CD4-positive, alpha-beta T cell treated with Interferon gamma for 1 hour (primary cell): ENCODE measurements at regions not wholly inside any gene's neighbourhood (a gene's known extent, or its start where the extent isn't known, plus 50 kb on each side); places are given as distances from the start of the nearest gene placed in this dataset.
A peak's percentile ranks its signal among the peaks of the same experiment; 100 is the strongest.
"Not testable (repeated sequence)": the region's sequence is repeated elsewhere in the genome, so short reads cannot be mapped to it uniquely, and the experiment has no call there.

Experiments used
- DNase-seq: peaks from one replicate; pipeline ENCODE4 v3.0.0-alpha.2; 2020

GRCh38 chr4:3936184-3936583 lies 170.0 kb downstream of the ADRA2C start:
- no peak for DNase-seq

DNA sequence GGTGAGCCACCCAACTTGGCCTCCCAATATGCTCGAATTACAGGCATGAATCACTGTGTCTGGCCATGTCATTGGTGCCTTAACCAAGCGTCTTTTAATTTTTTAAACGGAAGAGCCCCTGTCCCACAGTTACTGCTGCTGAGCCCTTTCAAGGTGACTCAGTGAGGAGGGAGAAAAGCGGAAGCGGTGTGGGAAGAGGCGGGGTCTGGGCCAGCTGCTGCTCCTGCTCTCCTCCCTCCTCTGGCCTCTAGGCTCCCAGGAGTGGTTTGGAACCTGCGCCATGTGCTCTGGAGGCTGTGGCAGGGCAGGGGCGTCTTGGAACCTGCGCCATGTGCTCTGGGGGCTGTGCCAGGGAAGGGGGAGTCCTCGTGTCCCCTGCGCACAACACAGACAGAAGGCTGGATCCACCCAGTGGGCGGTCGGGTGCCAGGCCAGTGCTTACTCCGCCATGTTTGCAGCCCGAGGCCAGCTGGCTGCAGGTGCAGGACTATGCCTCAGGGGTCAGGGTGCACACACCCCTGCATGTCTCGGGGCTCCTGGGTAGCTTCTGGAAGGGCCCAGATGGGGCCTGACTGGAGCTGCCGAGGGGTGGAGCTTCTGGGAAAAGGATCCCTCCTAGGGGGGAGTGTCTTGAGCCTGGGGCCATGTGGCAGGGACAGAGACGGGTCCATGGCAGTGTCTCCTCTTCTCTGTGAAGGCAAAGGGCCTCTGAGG lies 171.8 kb downstream of the ADRA2C start:
- DNase-seq: not testable (repeated sequence)

DNA sequence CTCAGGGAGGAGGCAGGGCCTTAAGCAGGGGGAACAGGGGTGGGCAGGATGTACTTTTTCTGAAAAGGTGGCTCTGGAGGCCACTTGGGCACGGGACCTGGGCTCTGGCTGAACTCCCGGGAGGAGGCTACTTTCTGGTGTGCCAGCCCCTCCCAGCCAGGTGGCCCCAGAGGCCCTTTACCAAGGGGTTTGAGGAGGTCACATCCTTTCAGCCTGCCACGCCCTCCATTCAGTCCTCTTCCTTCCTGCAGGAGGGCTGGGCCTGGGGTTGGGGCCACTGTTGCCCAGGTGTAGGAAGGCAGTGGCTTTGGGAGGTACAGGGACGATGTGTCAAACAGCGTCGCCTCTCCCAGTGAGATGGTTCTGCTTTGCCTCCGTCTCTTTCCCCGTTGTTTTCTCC lies 172.5 kb downstream of the ADRA2C start:
- DNase-seq: not testable (repeated sequence)

- DNase-seq: not testable (repeated sequence)
Observed at GRCh38 chr4:3939954-3940591, 173.9 kb downstream of the ADRA2C start.

- DNase-seq: not testable (repeated sequence)
Observed at GRCh38 chr4:3941735-3942522, 175.7 kb downstream of the ADRA2C start.

DNA sequence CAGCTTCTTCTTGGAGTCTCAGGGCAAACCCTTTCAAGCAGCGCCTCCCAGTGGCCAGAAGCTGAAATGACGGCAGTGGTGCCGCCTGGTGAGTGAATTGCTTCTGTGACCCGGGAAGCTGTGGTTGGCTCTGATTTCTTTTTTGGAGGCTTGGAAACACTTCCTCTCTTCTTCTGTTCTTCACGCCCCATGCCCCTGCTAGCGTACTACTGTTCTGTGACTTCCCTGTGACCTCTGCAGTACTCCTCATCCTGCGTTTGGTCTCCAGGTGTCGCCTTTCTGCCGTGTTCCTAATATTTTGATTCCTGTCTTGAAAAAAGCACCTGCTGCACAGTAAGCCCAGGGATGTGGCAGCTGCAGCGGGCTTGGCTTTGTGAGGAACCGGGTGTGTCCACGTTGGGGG lies 176.4 kb downstream of the ADRA2C start:
- DNase-seq: peak; percentile 38

DNA sequence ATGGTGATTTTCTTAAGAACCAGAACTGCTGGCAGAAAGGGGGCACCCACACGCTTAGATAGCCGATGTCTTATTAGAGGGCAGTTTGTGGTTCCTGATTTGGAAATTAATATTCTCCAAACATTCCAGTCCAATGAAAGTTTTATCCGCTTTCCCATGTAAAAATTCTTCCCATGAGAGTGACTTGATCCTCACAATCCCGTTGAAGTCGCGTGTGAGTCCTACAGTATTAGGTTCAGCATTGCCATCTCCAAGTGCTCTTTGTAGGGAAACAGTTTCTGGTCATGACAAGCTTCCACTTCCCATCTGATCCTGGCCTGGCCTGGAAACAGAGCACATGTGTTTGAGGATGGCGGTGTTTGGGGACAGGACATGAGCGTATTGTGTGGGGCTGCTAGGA lies 176.9 kb downstream of the ADRA2C start:
- not testable (repeated sequence) for DNase-seq

DNA sequence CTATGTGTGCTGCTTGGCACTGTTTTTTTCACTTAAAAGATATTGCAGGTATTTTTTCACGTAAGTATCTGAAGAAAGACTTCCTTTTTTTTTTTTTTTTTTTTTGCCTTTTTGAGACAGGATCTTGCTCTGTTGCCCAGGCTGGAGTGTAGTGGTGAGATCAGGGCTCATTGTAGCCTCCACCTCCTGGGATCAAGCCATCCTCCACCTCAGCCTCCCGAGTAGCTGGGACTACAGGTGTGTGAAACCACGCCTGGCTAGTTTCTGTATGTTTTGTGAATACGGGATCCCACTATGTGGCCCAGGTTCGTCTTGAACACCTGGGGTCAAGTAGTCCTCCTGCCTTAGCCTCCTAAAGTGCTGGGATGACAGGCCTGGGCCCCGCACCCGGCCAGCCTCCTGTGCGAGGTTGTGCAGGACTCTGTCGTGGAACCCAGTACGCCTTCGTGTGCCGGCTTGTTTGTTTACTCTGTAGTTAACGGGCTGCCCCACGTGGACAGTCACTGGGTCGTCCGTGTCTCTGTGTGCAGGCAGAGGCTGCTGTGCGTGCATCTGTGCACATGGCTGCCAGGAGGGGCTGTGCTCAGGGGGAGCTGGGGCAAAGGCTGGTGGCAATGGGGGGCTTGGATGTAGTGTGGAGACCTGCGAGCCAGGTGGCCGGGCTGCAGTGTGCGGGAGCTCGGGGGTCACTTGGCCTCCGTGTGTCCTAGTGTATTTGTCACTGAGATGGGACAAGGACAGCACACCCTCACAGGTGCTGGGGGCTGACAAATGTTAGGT lies 179.5 kb downstream of the ADRA2C start:
- no peak for DNase-seq

- not testable (repeated sequence) for DNase-seq
Observed at GRCh38 chr4:3946553-3946952, 180.4 kb downstream of the ADRA2C start.

- not testable (repeated sequence) for DNase-seq
Observed at GRCh38 chr4:3947761-3948160, 181.6 kb downstream of the ADRA2C start.

DNA sequence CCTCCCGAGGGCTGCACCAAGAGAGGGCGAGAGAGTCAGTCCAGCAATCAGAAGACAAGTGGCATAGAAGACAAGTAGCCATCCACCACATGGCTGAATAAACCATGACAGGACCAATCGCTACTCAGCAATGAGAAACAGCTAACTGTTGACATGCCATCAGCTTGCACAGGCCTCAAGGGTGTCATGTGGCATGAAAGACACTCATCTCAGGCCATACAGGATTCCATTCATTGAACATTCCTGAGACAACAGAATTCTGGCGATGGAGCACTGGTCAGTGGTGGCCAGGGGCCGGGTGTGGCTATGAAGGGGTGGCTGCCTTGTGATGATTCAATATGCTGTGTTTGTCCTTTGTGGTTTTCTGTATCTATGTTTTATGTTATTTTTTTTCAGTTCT lies 182.0 kb downstream of the ADRA2C start:
- not testable (repeated sequence) for DNase-seq

DNA sequence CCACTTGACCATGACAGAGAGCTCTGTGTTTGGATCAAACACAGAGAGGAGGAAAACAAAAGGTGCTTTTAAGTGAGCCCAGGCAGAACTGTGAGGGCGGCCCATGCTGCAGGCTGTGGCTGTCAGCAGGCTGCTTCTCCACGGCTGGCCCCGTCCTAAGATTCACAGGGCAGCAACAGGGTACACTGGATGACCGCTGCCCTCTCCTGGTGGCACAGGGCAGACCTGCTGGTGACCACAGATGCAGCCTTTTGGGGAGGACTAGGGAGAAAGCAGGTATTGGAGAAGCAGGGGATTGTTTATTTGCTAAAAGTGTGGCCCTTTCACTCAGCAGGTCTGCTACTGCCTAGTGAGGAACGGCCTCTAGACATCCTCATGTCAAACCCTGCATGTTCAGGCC lies 183.7 kb downstream of the ADRA2C start:
- DNase-seq: not testable (repeated sequence)

GRCh38 chr4:3952443-3953139 lies 186.4 kb downstream of the ADRA2C start:
- DNase-seq: not testable (repeated sequence)

- DNase-seq: not testable (repeated sequence)
Observed at GRCh38 chr4:3953140-3953489, 186.9 kb downstream of the ADRA2C start.

DNA sequence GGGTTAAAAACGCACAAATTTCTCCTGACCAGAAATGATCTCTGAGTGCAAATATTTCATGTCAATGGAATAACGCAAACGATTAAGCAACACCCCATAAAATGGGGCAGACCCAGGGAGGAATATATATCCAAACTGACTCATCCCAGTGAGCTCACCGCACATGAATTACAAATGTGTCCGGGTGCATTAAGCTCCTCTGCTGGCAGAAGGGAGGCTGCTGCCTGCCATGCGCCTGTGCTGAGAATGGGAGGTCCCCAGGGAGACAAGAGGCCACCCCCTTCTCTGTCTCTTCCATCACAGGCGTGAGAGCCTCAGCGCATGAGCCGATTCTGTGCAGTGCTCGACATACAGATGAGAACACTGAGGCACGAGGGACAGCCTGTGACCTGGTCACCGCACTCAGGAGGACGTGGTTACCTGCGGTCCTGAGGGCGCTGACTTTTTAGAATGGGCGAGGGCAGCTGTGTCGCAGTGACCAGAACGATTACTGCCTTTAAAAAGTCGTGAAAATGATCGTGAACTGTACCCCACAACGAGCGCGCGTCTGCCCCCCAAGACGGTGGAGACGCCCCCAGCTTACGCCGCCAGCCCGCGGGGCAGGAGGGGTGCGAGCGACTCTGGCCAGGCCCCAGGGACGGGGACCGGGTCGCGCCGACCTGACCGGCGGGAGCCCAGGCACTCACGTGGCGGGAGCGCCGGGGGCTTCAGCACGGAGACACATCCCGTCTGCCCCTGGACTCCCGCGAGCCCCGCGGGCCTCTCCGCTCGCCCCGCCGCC lies 188.5 kb downstream of the ADRA2C start:
- peak; percentile 58 for DNase-seq

DNA sequence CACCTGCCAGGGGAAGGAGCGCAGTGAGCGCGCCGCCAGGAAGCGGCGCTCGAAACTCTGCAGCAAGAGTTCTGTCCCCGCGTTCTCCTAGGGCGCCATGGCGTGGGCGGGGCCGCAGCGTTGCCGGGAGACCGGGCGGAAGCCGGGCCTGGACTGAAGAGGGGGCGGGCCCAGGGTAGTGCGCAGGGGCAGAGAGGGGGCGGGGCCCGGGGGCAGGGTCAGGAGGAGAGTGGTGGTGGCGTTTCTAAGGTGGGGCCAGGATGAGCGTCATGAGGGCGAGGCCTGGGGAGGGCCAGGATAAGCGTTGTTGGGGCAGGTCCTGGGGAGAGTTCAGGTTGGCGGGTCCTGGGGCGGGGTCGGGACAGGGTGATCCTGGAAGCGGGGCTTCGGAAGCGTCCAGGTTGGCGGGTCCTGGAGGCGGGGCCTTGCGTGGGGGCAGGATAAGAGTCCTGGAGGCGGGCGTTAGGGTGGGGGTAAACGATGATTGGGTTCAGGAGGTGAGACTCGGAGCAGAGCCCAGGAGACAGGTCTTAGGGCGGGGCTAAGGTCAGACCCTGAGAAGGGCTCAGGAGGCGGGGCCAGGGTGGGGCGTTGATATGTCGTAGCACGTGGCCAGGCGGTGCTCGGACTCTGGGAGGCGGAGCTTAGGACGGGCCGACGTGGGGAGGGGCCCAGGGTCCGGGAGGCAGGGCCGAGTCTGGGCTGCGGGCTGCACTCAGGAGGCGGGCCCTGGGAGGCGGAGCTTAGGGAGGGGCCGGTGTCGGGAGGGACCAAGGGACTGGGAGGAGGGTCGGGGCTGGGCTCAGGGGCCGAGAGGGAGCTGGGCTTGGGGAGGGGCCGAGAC lies 189.4 kb downstream of the ADRA2C start:
- peak; percentile 99 for DNase-seq

DNA sequence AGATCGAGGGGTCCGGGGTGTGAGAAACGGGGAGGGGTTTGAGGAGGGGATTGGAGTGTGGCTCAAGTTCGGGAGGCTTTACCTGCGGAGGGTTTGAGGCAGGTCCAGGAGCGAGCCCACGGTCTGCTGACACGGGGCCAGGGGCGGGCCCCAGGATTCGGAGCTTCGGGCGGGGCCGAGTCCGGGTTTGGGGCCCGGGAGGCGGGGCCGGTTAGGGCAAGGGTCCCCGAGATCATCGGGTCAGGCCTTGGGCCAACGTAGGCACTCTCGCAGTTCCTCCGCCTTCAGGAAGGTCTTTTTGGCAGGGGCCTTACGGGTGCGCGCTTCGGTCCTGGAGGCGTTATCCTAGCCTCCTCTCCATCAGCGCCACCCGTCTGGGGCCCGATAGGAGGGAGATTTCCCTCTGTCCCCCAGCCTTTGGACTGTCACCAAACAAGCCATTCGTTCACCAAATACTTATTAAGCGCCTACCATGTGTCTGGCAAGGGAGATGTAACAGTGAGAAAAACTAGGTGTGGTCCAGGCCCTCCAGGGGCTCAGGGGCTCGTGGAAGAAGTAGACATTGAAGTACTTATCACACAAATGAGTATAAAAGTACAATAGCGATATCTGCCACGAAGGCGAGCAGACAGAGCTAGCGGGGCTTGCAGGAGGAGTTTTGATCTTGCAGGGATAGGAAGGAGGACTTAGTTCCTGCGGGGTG lies 190.1 kb downstream of the ADRA2C start:
- DNase-seq: not testable (repeated sequence)

DNA sequence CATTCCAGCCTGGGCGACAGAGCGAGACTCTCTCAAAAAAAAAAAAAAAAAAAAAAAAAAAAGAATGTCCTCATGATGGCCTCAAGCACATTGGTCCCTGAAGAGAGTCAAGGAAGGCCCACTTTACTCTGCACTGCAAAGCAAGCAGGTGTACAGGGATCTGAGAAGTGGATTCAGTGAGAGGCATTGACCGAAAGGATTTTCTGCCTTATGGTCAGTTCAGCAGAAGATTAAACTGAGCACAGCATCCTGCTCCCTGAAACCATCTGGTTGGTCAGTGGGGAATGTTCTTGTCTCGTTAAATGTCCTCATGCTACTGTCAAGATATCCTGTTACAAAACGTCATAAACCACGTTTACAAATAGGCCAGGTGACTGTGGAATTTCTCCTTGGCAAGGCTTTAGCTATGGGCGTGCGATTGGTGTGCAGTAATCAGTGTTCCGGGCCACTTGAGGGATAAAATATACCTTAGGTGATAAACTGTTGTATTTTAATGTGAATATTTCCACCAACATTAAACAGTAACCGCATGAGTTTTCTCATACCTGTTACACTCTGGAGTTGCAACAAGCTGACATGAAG lies 195.0 kb downstream of the ADRA2C start:
- DNase-seq: not testable (repeated sequence)

GRCh38 chr4:3964572-3965278 lies 198.5 kb downstream of the ADRA2C start:
- DNase-seq: not testable (repeated sequence)
